ENCODE measurements at regions not wholly inside any gene's neighbourhood (a gene's known extent, or its start where the extent isn't known, plus 50 kb on each side); places are given as distances from the start of the nearest gene placed in this dataset.

DNA sequence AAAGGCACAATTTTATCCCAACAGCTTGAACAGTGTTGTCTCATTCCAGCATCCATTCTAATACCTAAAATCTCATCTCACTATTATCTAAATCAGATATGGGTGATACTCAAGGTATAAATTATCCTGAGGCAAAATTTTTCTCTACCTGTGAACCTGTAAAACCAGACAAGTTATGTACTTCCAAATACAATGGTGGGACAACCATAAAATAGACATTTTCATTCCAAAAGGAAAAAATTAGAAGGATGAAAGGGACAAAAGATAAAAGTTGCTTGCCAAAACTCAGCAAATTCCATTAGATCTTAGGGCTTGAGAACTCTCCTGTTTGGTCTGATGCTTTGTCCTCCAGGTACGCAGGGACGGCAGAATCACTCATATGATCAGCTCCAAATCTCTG, 650.5 kb downstream of the ADGRL2 start:
- H3K4me1 ChIP-seq (ENCODE audit: insufficient read depth, low read length) = peaks cover 2% of the 10 kb centered on the region; the same call in 1 of the 2 replicates
- no peak overlapping the region for H3K9ac ChIP-seq (ENCODE audit: low read depth, low read length)
- H3K36me3 ChIP-seq (ENCODE audit: insufficient read depth, low read length) = no peaks in the 10 kb centered on the region
- H3K9me3 ChIP-seq (ENCODE audit: control insufficient read depth, insufficient read depth, low read length) = peaks cover 2% of the 10 kb centered on the region; the same call in 1 of the 2 replicates

DNA sequence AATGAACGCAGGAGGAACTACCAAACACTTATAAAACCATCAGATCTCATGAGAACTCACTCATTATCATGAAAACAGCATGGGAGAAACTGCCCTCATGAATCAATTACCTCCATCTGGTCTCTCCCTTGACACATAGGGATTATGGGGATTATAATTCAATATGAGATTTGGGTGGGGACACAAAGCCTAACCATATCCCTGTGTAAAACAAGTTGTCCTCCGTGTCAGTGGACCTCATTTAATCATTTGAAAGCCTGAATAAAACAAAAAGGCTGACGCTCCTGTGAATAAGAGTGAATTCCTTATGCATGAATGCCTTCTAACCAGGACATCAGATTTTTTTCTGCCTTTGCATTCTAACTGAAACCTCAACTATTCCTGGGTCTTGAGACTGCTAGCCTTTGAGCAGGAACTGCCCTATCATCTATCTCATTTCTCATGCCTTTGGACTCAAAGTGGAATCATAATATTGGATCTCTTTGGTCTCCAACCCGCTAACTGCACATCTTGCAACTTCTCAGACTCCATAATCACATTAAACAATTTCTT, 648.8 kb downstream of the ADGRL2 start:
- H3K36me3 ChIP-seq (ENCODE audit: insufficient read depth, low read length) = no peaks in the 10 kb centered on the region
- peaks cover 5% of the 10 kb centered on the region; the same call in 1 of the 2 replicates for H3K4me1 ChIP-seq (ENCODE audit: insufficient read depth, low read length)
- peaks cover 2% of the 10 kb centered on the region; the same call in 1 of the 2 replicates for H3K9me3 ChIP-seq (ENCODE audit: control insufficient read depth, insufficient read depth, low read length)
- H3K9ac ChIP-seq (ENCODE audit: low read depth, low read length) = no peak overlapping the region

DNA sequence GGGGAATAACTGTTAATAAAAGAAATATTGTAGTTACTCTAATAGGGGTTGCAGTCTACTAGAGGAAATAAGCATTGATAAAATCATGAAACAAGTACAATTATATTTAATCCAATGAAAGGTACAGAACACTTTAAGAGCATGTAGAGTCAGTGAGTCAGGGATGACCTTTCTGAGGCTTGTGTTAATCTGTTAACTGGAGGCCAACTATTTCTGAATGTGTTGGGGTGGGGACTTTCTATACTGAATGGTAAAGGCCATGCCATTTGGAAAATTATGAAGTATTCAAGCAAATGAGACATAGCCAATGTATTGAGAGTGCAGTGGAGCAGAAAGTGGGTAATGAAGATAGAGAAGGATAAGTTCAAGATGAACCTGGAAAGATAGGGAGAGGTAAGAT, 646.2 kb downstream of the ADGRL2 start:
- 0 out of 2 replicates have a peak, but pooled peaks cover 2% of the 10 kb centered on the region for H3K9me3 ChIP-seq (ENCODE audit: control insufficient read depth, insufficient read depth, low read length)

DNA sequence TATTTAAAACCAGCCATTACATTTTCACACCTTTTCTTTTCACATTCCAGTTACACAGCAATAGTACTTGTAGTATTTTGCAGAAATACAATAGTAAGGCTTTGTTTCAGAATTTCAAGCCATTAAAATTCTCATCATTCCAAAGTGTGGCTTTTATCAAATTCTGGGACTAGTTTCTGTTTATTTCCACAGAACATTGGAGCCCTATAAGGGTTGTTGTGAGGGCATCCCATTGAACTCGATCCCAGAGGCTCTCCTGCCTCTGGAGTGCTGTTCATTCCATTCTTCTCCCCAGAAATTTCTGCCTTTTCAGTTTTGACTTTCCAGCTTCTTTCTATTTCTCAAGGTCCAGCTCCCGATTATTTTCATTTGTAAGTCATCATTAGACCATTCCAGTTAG, 645.5 kb downstream of the ADGRL2 start:
- H3K9ac ChIP-seq (ENCODE audit: low read depth, low read length) = no peak overlapping the region
- 0 out of 2 replicates have a peak, but pooled peaks cover 2% of the 10 kb centered on the region for H3K9me3 ChIP-seq (ENCODE audit: control insufficient read depth, insufficient read depth, low read length)
- peaks cover 5% of the 10 kb centered on the region; the same call in 1 of the 2 replicates for H3K4me1 ChIP-seq (ENCODE audit: insufficient read depth, low read length)
- no peaks in the 10 kb centered on the region for H3K36me3 ChIP-seq (ENCODE audit: insufficient read depth, low read length)

More for the DNA sequence above, 646.2 kb downstream of the ADGRL2 start:
- Histone ChIP-seq H3K9ac (ENCODE audit: low read depth, low read length) (no peak overlapping the region), H3K36me3 (ENCODE audit: insufficient read depth, low read length) (no peaks in the 10 kb centered on the region), H3K4me1 (ENCODE audit: insufficient read depth, low read length) (peaks cover 5% of the 10 kb centered on the region; the same call in 1 of the 2 replicates)

DNA sequence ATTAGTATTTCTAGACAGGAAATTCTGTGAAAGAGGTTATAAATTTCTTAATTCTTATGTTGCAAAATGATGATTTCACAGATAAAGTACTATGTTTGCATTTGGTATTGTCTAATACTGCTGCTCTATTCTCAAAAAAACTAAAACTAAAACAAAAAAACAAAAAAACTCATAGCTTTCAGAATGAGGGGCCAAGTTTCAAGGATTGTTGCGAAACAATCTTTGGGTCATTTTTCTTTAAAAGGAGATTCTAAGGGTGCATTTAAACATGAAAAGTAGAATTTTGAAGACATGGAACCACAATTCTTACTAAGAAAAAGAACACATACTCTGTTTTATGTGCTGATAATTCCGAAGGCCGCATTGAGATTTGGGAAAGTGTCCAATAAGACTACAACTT, 645.1 kb downstream of the ADGRL2 start:
- H3K4me1 ChIP-seq (ENCODE audit: insufficient read depth, low read length) = peaks cover 5% of the 10 kb centered on the region; the same call in 1 of the 2 replicates
- no peaks in the 10 kb centered on the region for H3K36me3 ChIP-seq (ENCODE audit: insufficient read depth, low read length)
- H3K9ac ChIP-seq (ENCODE audit: low read depth, low read length) = no peak overlapping the region
- H3K9me3 ChIP-seq (ENCODE audit: control insufficient read depth, insufficient read depth, low read length) = no peaks in the 10 kb centered on the region

DNA sequence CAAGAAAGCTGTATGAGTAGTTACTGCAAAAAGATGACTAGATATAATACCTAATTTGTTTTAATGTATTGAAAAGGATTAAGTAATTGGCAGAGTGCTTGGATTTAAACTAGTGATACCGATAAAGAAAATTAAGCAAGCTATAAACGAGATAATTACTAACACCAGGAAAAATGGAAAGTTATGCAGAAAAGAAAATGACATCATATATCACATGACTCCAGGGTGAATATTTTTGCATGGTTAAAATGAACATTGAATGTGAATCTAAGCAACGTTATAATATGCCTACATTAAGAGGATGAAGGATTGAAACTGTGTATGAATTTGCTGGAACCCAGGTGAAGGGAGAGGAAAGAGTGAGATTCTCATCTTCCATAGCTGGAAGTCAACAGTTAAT, 644.4 kb downstream of the ADGRL2 start:
- Histone ChIP-seq H3K36me3 (ENCODE audit: insufficient read depth, low read length) (no peaks in the 10 kb centered on the region), H3K9ac (ENCODE audit: low read depth, low read length) (no peak overlapping the region), H3K9me3 (ENCODE audit: control insufficient read depth, insufficient read depth, low read length) (no peaks in the 10 kb centered on the region), H3K4me1 (ENCODE audit: insufficient read depth, low read length) (peaks cover 5% of the 10 kb centered on the region; the same call in 1 of the 2 replicates)

DNA sequence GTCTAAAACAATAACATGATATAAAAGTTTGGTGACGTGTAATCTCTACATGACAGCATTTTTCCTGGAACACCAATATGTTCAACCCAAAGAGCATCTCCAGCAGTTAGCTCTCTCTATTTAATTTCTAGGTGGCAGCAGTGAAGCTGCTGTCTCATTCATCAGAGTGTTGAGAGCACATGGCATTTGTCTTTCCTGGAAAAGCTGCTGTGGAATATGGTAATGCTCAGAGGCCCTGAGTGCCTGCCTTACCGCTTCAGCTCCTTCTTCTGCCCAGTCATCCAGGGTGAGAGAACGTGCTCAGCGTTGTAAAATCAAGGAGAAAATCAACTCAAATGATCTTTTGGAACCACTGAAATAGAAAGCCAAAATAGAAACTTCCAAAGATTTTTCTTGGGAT, 640.7 kb downstream of the ADGRL2 start:
- H3K9me3 ChIP-seq (ENCODE audit: control insufficient read depth, insufficient read depth, low read length) = no peaks in the 10 kb centered on the region
- H3K36me3 ChIP-seq (ENCODE audit: insufficient read depth, low read length) = no peaks in the 10 kb centered on the region

DNA sequence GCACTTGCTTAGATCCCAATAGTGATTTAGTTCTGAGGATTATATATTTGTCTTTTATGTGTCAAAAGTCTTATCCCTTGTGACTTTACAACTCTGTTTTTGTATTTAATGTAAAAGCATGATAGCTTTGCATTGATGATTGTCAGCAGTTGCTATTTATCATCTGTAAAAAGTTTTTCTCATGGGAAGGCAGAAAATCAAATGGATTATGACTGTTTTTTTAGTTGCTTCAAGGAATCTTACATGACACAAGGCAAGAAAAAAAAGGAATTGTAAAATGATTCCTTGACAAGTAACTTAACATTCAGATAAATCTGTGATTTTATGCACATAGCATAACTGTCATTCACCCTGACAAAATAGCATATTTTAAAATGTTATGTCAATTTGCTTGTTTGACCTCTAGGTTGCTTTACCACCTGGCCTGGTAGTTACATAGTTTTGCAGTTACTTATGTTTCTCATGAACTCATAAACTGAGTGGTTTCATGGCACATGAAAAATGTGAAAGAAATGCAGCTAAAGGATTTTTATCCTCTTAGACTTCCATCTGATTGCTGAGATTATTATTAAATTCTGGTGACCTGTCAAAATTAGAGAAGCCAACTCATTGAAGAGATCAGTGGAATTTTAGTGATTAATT, 622.6 kb downstream of the ADGRL2 start:
- no peaks in the 10 kb centered on the region for H3K36me3 ChIP-seq (ENCODE audit: insufficient read depth, low read length)
- H3K9ac ChIP-seq (ENCODE audit: low read depth, low read length) = no peak overlapping the region
- no peaks in the 10 kb centered on the region for H3K4me1 ChIP-seq (ENCODE audit: insufficient read depth, low read length)
- no peaks in the 10 kb centered on the region for H3K9me3 ChIP-seq (ENCODE audit: control insufficient read depth, insufficient read depth, low read length)

More for the DNA sequence above, 640.7 kb downstream of the ADGRL2 start:
- Histone ChIP-seq H3K9ac (ENCODE audit: low read depth, low read length) (no peak overlapping the region), H3K4me1 (ENCODE audit: insufficient read depth, low read length) (peaks cover 5% of the 10 kb centered on the region; the same call in 1 of the 2 replicates)

DNA sequence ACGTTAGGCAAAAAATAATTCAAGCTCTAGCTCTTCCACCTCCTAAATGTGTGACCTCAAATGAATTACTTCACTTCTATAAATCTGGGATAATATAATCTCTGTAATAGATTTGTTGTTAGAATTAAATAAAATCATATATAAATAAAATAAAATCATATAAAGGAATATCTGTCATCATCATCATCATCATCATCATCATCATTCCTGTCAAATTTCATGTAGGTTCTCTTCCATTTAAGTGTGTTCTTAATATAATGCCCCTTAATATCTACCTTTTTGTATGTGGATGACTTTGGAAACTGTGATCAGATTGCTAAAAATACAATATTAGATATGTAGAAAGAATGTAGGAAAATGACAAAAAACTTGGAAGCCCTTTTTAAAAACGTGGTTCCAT, 621.0 kb downstream of the ADGRL2 start:
- no peaks in the 10 kb centered on the region for H3K4me1 ChIP-seq (ENCODE audit: insufficient read depth, low read length)
- no peaks in the 10 kb centered on the region for H3K36me3 ChIP-seq (ENCODE audit: insufficient read depth, low read length)
- no peak overlapping the region for H3K9ac ChIP-seq (ENCODE audit: low read depth, low read length)
- H3K9me3 ChIP-seq (ENCODE audit: control insufficient read depth, insufficient read depth, low read length) = no peaks in the 10 kb centered on the region; the same call in 1 of the 2 replicates

DNA sequence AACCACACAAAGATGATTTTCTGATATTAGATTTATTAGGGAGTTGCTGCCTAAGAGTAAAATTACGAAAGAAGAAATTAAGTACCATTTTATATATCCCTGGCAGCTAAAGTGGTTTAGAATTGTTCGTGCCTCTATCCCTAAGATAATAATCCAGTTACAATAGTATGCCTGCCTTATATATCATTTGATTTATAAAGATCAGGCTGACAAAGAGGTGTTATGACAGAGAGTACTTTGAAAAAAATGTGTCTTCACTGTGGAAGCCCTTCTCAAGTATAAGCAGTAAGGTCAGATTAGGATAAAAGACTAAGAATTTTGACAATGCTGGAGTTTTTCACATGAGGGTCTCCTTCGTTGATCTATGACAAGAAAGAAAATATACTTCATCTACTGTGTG, 619.9 kb downstream of the ADGRL2 start:
- Histone ChIP-seq H3K4me1 (ENCODE audit: insufficient read depth, low read length) (no peaks in the 10 kb centered on the region), H3K9me3 (ENCODE audit: control insufficient read depth, insufficient read depth, low read length) (no peaks in the 10 kb centered on the region; the same call in 1 of the 2 replicates), H3K9ac (ENCODE audit: low read depth, low read length) (no peak overlapping the region), H3K36me3 (ENCODE audit: insufficient read depth, low read length) (no peaks in the 10 kb centered on the region)

DNA sequence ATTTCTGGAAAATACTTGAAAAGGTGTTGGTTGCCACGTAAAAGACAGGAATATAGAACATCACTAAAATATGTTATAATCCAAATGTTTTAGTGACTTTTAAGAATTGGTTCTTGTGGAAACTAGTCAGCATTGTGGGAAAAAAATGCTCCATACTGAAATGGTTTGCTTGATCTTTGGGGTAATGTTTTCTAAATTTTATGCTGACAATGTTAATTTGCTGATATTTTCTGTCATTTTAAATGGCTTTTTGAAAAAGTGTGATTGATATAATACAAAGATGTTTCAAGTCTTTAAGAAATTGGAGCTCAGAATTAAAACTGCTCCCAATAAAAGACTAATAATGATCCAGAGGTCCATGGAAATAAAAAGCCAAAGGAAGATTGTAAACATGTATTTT, 610.9 kb downstream of the ADGRL2 start:
- no peaks in the 10 kb centered on the region for H3K9me3 ChIP-seq (ENCODE audit: control insufficient read depth, insufficient read depth, low read length)
- H3K9ac ChIP-seq (ENCODE audit: low read depth, low read length) = no peak overlapping the region
- no peaks in the 10 kb centered on the region for H3K4me1 ChIP-seq (ENCODE audit: insufficient read depth, low read length)
- no peaks in the 10 kb centered on the region for H3K36me3 ChIP-seq (ENCODE audit: insufficient read depth, low read length)

DNA sequence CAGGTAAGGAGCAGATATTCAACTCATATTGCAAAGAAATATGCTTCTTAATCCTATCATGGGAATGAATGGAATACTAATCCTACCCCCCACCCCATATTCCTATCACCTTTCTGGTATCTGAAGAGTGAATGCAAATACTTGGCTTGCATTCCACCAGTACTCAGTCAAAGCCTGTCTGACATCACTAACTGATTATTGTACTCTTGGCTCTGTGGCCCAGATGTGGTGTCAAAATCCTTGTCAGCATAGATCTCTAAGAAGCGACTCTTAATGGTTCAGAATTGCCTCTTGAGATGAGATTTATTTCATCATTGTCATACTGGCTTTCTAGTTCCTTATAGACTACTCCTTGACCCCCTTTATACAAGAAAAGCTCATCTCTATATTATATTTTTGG, 604.6 kb downstream of the ADGRL2 start:
- no peaks in the 10 kb centered on the region for H3K4me1 ChIP-seq (ENCODE audit: insufficient read depth, low read length)

DNA sequence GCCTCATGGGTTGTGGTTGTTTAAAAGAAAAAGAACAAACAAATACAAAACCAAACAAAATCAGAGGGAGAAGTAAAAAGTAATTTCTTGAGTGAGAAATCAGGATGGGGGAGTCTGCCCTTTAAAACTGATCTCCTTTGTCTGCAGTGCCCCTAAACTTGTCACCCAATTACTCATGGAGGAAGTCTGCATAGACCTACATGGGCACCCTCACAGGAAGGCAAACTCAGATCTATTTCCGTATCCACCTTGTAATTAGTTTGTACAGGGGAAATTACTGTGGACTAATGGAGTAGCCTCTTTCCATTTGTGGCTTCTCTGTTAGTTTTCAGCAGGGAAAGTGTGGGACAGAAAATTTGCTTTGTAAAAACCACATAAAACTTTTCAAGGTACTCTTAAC, 600.4 kb downstream of the ADGRL2 start:
- Histone ChIP-seq H3K9me3 (ENCODE audit: control insufficient read depth, insufficient read depth, low read length) (no peaks in the 10 kb centered on the region), H3K36me3 (ENCODE audit: insufficient read depth, low read length) (no peaks in the 10 kb centered on the region), H3K9ac (ENCODE audit: low read depth, low read length) (no peak overlapping the region), H3K4me1 (ENCODE audit: insufficient read depth, low read length) (no peaks in the 10 kb centered on the region)

More for the DNA sequence above, 604.6 kb downstream of the ADGRL2 start:
- no peaks in the 10 kb centered on the region for H3K9me3 ChIP-seq (ENCODE audit: control insufficient read depth, insufficient read depth, low read length)
- H3K9ac ChIP-seq (ENCODE audit: low read depth, low read length) = no peak overlapping the region
- H3K36me3 ChIP-seq (ENCODE audit: insufficient read depth, low read length) = no peaks in the 10 kb centered on the region

DNA sequence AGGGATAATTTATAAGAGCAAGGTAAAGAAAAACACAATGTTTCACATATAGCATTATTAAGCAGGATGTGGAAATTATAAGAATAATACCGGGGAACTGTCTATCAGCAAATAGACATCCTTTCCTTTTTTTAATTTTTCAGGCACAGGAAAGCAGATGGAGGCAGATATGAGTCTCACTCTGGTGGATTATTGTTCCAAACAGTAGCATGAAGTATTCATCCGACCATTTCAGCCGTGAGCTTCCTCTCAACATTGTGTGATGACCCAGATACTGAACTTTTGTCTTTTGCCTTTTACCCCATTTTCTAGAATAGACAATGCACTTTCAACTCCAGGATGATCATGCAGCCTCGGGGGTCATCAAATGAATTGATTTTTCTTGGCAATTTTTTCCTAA, 599.8 kb downstream of the ADGRL2 start:
- H3K36me3 ChIP-seq (ENCODE audit: insufficient read depth, low read length) = no peaks in the 10 kb centered on the region
- no peaks in the 10 kb centered on the region for H3K4me1 ChIP-seq (ENCODE audit: insufficient read depth, low read length)
- no peaks in the 10 kb centered on the region for H3K9me3 ChIP-seq (ENCODE audit: control insufficient read depth, insufficient read depth, low read length)
- H3K9ac ChIP-seq (ENCODE audit: low read depth, low read length) = no peak overlapping the region

DNA sequence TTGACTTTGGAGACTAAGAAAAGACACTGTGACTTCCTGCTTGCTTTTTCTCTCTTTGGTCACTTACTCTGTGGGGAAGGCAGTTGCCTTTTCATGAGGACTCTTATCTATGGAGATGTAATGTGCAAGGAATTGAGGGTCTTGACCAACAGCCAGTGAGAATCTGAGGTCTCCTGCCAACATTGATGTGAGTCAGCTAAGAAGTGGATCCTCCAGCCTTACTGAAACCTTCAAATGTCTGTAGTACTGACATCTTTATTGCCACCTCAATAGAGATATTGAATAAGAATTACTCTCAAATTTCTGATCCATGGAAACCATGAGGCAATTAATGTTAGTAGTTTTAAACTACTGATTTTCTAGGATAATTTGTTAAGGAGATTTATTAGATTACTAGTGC, 598.4 kb downstream of the ADGRL2 start:
- Histone ChIP-seq H3K4me1 (ENCODE audit: insufficient read depth, low read length) (no peaks in the 10 kb centered on the region), H3K36me3 (ENCODE audit: insufficient read depth, low read length) (no peaks in the 10 kb centered on the region), H3K9ac (ENCODE audit: low read depth, low read length) (no peak overlapping the region), H3K9me3 (ENCODE audit: control insufficient read depth, insufficient read depth, low read length) (no peaks in the 10 kb centered on the region)

All from ES-I3 (cell line).